Fibroblast of skin of left biceps (primary cell): ENCODE measurements at regions not wholly inside any gene's neighbourhood (a gene's known extent, or its start where the extent isn't known, plus 50 kb on each side); places are given as distances from the start of the nearest gene placed in this dataset.
"Not testable (repeated sequence)": the region's sequence is repeated elsewhere in the genome, so short reads cannot be mapped to it uniquely, and the experiment has no call there.

Experiments
- DNase-seq, 2 experiments: peaks; one replicate each; pipeline ENCODE4 v3.0.0-alpha.2; 2013; ENCODE audit warnings: low read depth in 2 of 2

DNA sequence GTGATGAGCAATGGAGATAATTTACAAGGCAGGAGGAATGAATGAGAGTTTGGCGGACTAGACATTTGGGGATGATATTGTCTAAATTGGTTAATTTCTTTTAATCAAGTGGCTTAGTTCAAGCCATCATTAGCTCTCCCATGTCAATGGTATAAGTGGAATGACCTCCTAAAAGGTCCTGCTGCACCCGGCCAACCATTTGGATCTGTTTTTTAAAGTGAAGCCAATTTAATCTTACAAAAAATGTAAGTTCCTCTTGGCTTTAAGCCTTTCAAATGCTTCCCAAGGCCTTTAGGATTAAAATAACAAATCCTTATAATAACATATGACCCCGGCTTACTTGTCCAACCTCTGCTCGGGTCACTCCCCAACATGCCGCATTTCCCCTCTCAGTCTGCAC, 484.4 kb upstream of the ADAMTS9 start:
- DNase-seq = no peak

GRCh38 chr3:65170390-65171042, 482.7 kb upstream of the ADAMTS9 start:
- DNase-seq = peak; percentile 39 to 50

- no peak for DNase-seq
Observed at GRCh38 chr3:65169961-65170360, 482.2 kb upstream of the ADAMTS9 start.

- DNase-seq = no peak
Observed at GRCh38 chr3:65168547-65168946, 480.7 kb upstream of the ADAMTS9 start.

- DNase-seq = no peak
Observed at GRCh38 chr3:65166531-65166930, 478.7 kb upstream of the ADAMTS9 start.

DNA sequence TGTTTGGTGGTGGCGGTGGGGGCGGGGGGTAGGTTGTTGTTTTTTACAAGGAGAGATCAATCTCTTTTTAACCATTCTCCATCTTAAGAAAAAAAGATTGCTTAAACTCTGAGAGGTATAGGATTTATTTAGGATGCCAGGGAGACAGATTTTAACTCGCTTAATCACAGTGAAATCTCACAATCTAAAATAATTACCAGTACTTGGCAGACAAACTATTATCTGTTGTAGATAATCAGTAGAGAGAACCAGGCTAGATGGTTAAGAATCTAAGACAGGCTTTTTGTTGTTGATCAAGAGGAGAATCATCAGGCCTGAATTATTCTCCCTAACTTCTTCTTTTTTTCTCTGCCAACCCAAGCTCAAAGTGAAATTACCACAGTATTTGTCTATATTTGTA, 470.2 kb upstream of the ADAMTS9 start:
- no peak for DNase-seq

DNA sequence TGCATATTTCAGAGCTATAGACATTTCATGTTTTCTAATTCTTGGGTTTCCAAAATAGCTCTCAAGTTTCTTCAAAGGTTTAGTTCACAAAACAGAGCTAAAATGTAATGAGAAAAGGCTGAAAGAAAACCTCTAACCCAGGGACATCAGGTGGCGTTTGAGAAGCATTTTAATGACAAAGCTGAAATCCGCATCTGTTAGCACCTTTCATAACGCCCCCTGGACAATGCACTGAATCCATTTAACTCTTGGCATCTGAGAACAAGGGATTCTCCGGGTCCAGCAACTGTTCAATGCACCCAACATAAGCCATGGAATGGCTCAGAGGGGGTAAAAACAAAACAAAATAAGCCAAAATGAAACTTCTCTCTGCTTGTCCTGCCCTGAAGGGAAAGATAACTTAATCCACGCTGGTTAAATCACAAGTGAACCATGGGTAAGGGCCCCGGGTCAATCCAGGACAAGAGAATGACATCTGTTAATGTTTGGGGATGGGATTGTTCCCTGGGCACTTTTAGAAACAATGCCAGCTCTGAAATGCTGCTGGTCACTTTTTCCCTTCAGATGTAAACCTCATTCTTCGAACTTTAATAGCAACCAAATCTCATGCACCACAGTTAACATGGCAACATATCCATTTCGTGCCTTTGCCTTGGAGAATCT, 466.2 kb upstream of the ADAMTS9 start:
- no peak for DNase-seq

DNA sequence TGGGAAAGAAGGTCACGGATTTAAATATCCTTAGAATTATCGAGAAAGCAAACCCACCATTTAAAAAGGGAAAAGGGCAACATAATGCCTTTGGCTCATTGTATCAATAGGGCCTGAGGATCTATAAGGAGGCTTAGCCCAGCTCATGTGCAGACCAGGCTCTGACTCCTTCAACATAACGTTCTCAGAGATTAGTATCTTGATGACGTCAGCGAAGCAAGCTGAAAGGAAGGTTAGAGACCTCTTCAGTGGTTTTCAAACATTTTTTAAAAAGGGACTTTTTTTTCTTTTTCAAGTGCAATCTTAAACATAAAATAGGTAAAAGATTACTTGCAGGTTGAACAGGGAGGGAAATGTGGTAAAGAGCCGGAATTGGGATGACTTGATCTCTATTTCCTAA, 463.9 kb upstream of the ADAMTS9 start:
- no peak for DNase-seq

DNA sequence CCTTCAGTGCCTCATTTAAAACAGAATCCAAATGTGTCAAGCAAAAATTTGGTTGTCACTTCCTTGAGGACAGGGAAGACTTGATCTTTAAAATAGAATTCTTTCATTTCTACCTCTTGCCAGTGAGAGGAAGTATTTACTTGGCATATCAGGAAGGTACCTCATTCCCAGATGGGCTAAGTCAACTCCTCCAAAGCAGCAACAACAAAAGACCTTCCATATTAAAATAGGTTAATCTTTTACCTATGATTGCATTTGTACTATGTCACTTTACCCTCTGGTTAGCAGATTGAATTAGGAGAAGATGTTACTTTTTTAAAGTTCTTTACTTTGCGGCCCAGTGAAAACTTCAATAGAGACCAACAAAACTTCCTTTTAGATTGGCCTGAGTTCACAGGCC, 462.1 kb upstream of the ADAMTS9 start:
- no peak for DNase-seq

DNA sequence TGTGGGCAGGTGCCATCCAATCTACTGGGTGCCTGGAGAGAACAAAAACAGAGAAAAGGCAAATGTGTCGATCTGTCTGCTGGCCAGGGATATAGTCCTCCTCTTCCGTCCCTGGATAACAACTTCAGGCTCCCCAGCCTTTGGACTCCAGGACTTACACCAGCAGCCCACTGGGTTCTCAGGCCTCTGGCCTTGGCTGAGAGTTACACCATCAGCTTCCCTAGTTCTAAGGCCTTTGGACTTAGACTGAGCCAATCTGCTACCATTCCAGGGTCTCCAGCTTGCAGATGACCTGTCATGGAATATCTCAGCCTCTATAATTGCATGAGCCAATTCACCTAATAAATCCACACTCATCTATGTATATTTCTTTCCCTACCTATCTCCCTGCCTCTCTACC, 460.9 kb upstream of the ADAMTS9 start:
- no peak for DNase-seq

DNA sequence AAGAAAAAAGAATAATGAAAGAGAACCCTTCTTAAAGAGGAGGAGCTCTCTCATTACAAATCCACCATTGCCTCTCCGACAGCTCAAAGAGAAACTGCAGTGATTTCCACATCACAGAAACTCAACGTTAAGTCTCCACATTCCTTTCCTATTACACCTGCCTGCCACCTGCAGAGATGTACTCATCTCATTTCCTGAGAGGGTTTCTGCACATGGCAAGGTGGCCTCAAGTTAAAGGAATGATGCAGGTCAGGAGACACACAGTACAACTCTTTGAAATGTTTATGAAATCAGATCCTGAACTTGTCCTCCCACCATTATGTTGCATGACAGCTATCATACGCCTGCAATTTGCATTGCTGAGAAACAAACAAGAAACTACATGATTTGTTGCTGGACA, 458.4 kb upstream of the ADAMTS9 start:
- DNase-seq = no peak

- no peak for DNase-seq
Observed at GRCh38 chr3:65145680-65146079, 457.9 kb upstream of the ADAMTS9 start.

- peak; percentile 52 to 62 for DNase-seq
Observed at GRCh38 chr3:65144791-65145351, 457.1 kb upstream of the ADAMTS9 start.

DNA sequence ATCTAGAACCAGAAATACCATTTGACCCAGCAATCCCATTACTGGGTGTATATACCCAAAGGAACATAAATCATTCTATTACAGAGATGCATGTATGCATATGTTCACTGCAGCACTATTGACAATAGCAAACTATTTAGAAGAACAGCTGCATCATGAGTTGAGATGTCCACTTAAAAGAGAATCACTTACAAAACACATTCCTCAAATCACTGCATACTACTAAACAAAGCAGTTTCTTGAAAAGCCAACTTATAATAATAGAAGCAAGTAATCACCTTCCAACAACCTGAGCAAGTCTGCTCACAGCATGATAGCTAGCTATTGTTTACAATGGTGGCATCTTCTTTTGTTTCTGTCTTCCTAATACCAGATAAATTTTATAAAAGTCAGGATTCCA, 454.7 kb upstream of the ADAMTS9 start:
- DNase-seq = no peak

DNA sequence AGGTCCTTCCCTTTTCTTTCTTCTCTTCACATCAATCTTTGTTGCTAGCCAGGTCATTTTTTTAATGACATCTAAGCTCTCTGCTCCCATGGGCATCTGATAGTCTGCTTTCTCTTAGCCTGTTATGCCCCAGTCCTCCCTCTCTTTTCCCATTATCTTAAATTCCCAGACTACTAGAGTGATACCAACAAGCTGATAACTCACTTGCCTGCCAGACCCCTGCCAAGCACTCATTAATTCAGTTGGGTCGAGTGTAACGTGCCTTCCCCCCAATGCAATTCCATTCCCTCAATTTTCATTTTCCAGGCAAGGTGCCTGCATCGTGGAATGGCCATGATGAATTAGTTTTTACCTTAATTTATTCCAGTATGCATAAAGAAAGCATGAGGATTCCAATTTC, 450.8 kb upstream of the ADAMTS9 start:
- DNase-seq = no peak

DNA sequence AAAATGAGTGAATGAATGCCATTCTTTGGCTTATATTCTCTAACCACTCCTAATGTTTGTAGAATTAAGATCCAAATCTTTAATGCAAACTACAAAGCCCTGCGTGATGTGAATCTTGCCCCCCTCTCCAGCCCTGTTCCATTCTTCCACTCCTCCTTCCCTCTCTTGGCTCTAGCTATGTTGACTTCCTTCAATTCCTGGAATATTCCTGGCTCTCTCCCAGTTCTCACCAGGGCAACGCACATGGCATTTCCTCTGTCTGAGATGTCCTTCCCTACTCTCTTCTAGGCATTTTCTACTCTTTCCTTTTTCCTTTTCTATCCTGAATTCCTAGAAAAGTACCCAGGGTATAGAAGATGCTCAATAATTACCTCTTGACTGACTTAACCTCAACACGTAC, 446.0 kb upstream of the ADAMTS9 start:
- not testable (repeated sequence) for DNase-seq

- DNase-seq = no peak
Observed at GRCh38 chr3:65130782-65131181, 443.0 kb upstream of the ADAMTS9 start.

GRCh38 chr3:65128346-65128745, 440.5 kb upstream of the ADAMTS9 start:
- no peak for DNase-seq

DNA sequence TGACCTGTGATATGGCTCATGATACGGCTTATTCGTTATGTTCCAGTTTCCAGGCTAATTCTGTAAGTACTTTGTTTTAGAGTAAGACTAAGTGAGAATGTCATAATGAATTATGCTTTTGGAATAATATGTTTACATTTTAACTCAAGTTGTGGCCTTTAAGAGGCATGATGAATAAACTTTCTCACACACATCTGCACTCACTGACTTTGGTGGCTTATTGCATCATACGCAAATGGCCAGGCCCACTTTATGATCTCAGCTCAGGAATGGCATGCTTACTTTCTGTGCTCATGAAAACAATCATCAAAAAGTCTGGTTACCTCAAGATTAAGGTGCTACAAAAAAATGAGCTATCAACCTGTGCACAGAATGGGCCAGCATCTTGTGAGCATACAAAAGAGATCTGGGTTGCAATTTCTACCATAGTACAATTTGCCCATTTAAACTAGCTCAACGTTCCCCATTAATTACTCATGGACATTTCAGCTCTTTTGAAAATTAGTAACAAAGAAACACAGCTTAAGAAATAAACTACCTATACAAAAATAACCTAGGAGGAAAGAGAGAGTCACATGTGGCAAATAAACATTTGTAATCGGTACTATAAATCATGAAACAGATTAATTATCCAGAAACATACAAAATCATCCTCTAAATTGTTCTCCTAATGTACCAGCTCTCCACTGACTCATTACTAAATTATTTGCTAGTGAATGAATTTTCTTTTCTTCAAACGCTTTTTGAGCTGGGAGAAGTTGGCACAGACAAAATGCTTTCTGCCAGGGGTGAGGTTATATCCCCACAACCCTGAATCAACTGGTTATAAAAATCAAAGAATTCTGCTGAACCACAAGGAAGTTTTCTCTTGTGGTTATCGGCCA, 439.0 kb upstream of the ADAMTS9 start:
- no peak for DNase-seq

GRCh38 chr3:65120156-65120555, 432.4 kb upstream of the ADAMTS9 start:
- DNase-seq = not testable (repeated sequence)

- DNase-seq = no peak
Observed at GRCh38 chr3:65118912-65119499, 431.2 kb upstream of the ADAMTS9 start.

DNA sequence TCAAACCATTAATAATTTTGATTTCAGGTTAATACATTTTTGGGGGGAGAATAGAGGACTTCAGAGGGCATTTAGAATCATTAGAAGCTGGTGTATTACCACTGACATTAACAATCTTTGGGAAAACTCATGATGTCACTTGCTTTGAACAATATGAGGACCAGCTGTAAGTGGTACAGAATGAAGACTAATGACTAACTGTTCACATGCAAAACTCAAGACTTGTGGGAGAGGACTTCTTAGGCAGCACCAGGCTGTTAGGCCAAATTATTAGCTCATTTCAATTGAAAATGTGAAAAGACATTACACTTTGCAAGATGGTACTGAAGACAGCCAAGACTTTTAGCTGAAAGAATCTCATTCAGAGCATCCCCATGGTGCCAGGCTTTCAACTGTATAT, 426.2 kb upstream of the ADAMTS9 start:
- no peak for DNase-seq
